ENCODE measurements at regions not wholly inside any gene's neighbourhood (a gene's known extent, or its start where the extent isn't known, plus 50 kb on each side); places are given as distances from the start of the nearest gene placed in this dataset.

GRCh38 chr5:164041105-164041504, 535.7 kb downstream of the MAT2B start:
- Histone ChIP-seq H3K4me3 (no peak overlapping the region), H3K27ac (no peak overlapping the region)
- DNase-seq (ENCODE audit: low spot score): no peak
- no peak for TF ChIP-seq CTCF (IDR thresholded peaks at IDR 0.05)

GRCh38 chr5:164048359-164048926, 543.0 kb downstream of the MAT2B start:
- DNase-seq (ENCODE audit: low spot score): no peak
- TF ChIP-seq CTCF (IDR thresholded peaks at IDR 0.05): no peak

GRCh38 chr5:164051745-164052144, 546.3 kb downstream of the MAT2B start:
- no peak overlapping the region for H3K27ac ChIP-seq
- no peak for TF ChIP-seq CTCF (IDR thresholded peaks at IDR 0.05)
- DNase-seq (ENCODE audit: low spot score): no peak

More at GRCh38 chr5:164048359-164048926, 543.0 kb downstream of the MAT2B start:
- Histone ChIP-seq H3K4me3 (no peak overlapping the region), H3K27ac (no peak overlapping the region)

GRCh38 chr5:164052536-164053093, 547.2 kb downstream of the MAT2B start:
- TF ChIP-seq CTCF (IDR thresholded peaks at IDR 0.05): no peak
- Histone ChIP-seq H3K4me3 (no peak overlapping the region), H3K27ac (no peak overlapping the region)
- DNase-seq (ENCODE audit: low spot score): no peak

More at GRCh38 chr5:164051745-164052144, 546.3 kb downstream of the MAT2B start:
- H3K4me3 ChIP-seq: no peak overlapping the region

GRCh38 chr5:164053123-164053522, 547.7 kb downstream of the MAT2B start:
- no peak for TF ChIP-seq CTCF (IDR thresholded peaks at IDR 0.05)
- no peak for DNase-seq (ENCODE audit: low spot score)
- no peak overlapping the region for H3K4me3 ChIP-seq
- H3K27ac ChIP-seq: no peak overlapping the region

- no peak for TF ChIP-seq CTCF (IDR thresholded peaks at IDR 0.05)
- Histone ChIP-seq H3K27ac (no peak overlapping the region), H3K4me3 (no peak overlapping the region)
- no peak for DNase-seq (ENCODE audit: low spot score)
These were observed 549.0 kb downstream of the MAT2B start for GRCh38 chr5:164054461-164054860.

GRCh38 chr5:164057121-164057520, 551.7 kb downstream of the MAT2B start:
- H3K4me3 ChIP-seq: no peak overlapping the region
- no peak for TF ChIP-seq CTCF (IDR thresholded peaks at IDR 0.05)
- no peak overlapping the region for H3K27ac ChIP-seq

More at GRCh38 chr5:164057121-164057520, 551.7 kb downstream of the MAT2B start:
- no peak for DNase-seq (ENCODE audit: low spot score)
